ENCODE measurements at regions not wholly inside any gene's neighbourhood (a gene's known extent, or its start where the extent isn't known, plus 50 kb on each side); places are given as distances from the start of the nearest gene placed in this dataset.

- Histone ChIP-seq H3K9me3 (ENCODE audit: control extremely low read depth in 1 of 3, control insufficient read depth in 2 of 3, insufficient read depth in 1 of 3, low read length in 2 of 3) (no peaks in the 10 kb centered on the region), H3K9ac (ENCODE audit: low read length) (no peak overlapping the region), H3K4me3 (ENCODE audit: control extremely low read depth in 1 of 5, extremely low read depth in 1 of 5, insufficient read depth in 1 of 5, low read depth in 2 of 5, low read length in 4 of 5) (no peak overlapping the region), H4K20me1 (ENCODE audit: control insufficient read depth, insufficient read depth, low read length, poor library complexity, severe bottlenecking) (no peaks in the 10 kb centered on the region), H3K79me2 (ENCODE audit: control insufficient read depth, insufficient read depth, low read length) (no peaks in the 10 kb centered on the region), H2AFZ (ENCODE audit: insufficient read depth, low read depth, low read length, poor library complexity, severe bottlenecking) (no peak overlapping the region), H3K27me3 (replicated peaks in 1 of 4; ENCODE audit: control extremely low read depth in 1 of 4, control insufficient read depth in 3 of 4, insufficient read depth in 4 of 4, low read length in 3 of 4) (no peaks in the 10 kb centered on the region), H3K36me3 (replicated peaks in 1 of 2; ENCODE audit: control extremely low read depth in 1 of 2, control insufficient read depth in 1 of 2, extremely low read depth in 1 of 2, insufficient read depth in 2 of 2, low read length in 1 of 2) (no peaks in the 10 kb centered on the region), H3K27ac (ENCODE audit: low read length in 2 of 2) (no peak overlapping the region), H3K4me1 (ENCODE audit: control insufficient read depth in 2 of 2, insufficient read depth in 2 of 2, low read length in 2 of 2) (no peaks in the 10 kb centered on the region), H3K4me2 (replicated peaks; ENCODE audit: low read depth, low read length, poor library complexity, severe bottlenecking) (no peak overlapping the region)
- Mint-ChIP-seq H3K9me3 (ENCODE audit: insufficient read depth) (no peaks in the 10 kb centered on the region), H3K4me1 (no peaks in the 10 kb centered on the region), H3K27ac (no peak overlapping the region), H3K4me3 (no peak overlapping the region), H3K27me3 (peaks cover 4% of the 10 kb centered on the region)
- TF ChIP-seq CTCF (IDR thresholded peaks at IDR 0.05) (no peak), EZH2 (IDR thresholded peaks at IDR 0.05; ENCODE audit: borderline replicate concordance, insufficient read depth, low read depth, low read length, poor library complexity, severe bottlenecking) (no peak)
- intact Hi-C loops (cut with micrococcal nuclease), result no loop called here
- DNase-seq (no peak), ATAC-seq (ENCODE audit: low read depth) (no peak)
- ChIA-PET CTCF (no interaction called here), POLR2A (no interaction called here)
- WGBS (ENCODE audit: insufficient coverage), result no CpG with 5 or more reads among the region's 3 CpGs
Observed at GRCh38 chr10:61176424-61176823, 232.4 kb upstream of the RHOBTB1 start.

GRCh38 chr10:61175316-61175715 is 231.3 kb upstream of the RHOBTB1 start:
- Mint-ChIP-seq H3K9me3 (ENCODE audit: insufficient read depth) (no peaks in the 10 kb centered on the region), H3K27me3 (peaks cover 3% of the 10 kb centered on the region), H3K27ac (no peak overlapping the region), H3K4me3 (no peak overlapping the region), H3K4me1 (no peaks in the 10 kb centered on the region)
- H3K9me3 ChIP-seq (ENCODE audit: control extremely low read depth in 1 of 3, control insufficient read depth in 2 of 3, insufficient read depth in 1 of 3, low read length in 2 of 3), result no peaks in the 10 kb centered on the region
- CTCF ChIA-PET, result interaction anchor here (0.9 kb wide), 1 partner anchor 15 kb away, joined by 3 read pairs; no protein-coding TSS in a partner anchor
- no peak overlapping the region for H3K9ac ChIP-seq (ENCODE audit: low read length)
- no peak overlapping the region for H3K4me2 ChIP-seq (replicated peaks; ENCODE audit: low read depth, low read length, poor library complexity, severe bottlenecking)
- H3K27ac ChIP-seq (ENCODE audit: low read length in 2 of 2), result no peak overlapping the region
- H2AFZ ChIP-seq (ENCODE audit: insufficient read depth, low read depth, low read length, poor library complexity, severe bottlenecking), result no peak overlapping the region
- H3K27me3 ChIP-seq (replicated peaks in 1 of 4; ENCODE audit: control extremely low read depth in 1 of 4, control insufficient read depth in 3 of 4, insufficient read depth in 4 of 4, low read length in 3 of 4), result no peaks in the 10 kb centered on the region
- ATAC-seq (ENCODE audit: low read depth) (no peak), DNase-seq (no peak)
- POLR2A ChIA-PET, result no interaction called here
- H3K4me1 ChIP-seq (ENCODE audit: control insufficient read depth in 2 of 2, insufficient read depth in 2 of 2, low read length in 2 of 2), result no peaks in the 10 kb centered on the region
- TF ChIP-seq EZH2 (IDR thresholded peaks at IDR 0.05; ENCODE audit: borderline replicate concordance, insufficient read depth, low read depth, low read length, poor library complexity, severe bottlenecking) (no peak), CTCF (IDR thresholded peaks at IDR 0.05) (no peak)
- H3K4me3 ChIP-seq (ENCODE audit: control extremely low read depth in 1 of 5, extremely low read depth in 1 of 5, insufficient read depth in 1 of 5, low read depth in 2 of 5, low read length in 4 of 5), result no peak overlapping the region
- no peaks in the 10 kb centered on the region for H3K36me3 ChIP-seq (replicated peaks in 1 of 2; ENCODE audit: control extremely low read depth in 1 of 2, control insufficient read depth in 1 of 2, extremely low read depth in 1 of 2, insufficient read depth in 2 of 2, low read length in 1 of 2)
- H3K79me2 ChIP-seq (ENCODE audit: control insufficient read depth, insufficient read depth, low read length), result no peaks in the 10 kb centered on the region
- H4K20me1 ChIP-seq (ENCODE audit: control insufficient read depth, insufficient read depth, low read length, poor library complexity, severe bottlenecking), result no peaks in the 10 kb centered on the region
- intact Hi-C loops (cut with micrococcal nuclease), result no loop called here

Measured in B cell (primary cell).